ENCODE measurements at regions not wholly inside any gene's neighbourhood (a gene's known extent, or its start where the extent isn't known, plus 50 kb on each side); places are given as distances from the start of the nearest gene placed in this dataset.

- no peak overlapping the region for H3K4me3 ChIP-seq
- FAIRE-seq (no peak), DNase-seq (ENCODE audit: low read depth, low spot score) (no peak), ATAC-seq (no peak)
- in situ Hi-C loops (cut with MboI) (no loop called here), intact Hi-C loops (cut with micrococcal nuclease; ENCODE audit: unreplicated experiment) (no loop called here)
- TF ChIP-seq USF1 (IDR thresholded peaks at IDR 0.05; ENCODE audit: borderline replicate concordance, extremely low read length, insufficient read depth, low read depth, low read length), result no peak
- TF ChIP-seq ZNF24 (IDR thresholded peaks at IDR 0.05), result no peak
- no peak for TF ChIP-seq TARDBP (IDR thresholded peaks at IDR 0.05; ENCODE audit: borderline replicate concordance)
- no peak for TF ChIP-seq SMAD5 (IDR thresholded peaks at IDR 0.05; ENCODE audit: low read depth)
- TF ChIP-seq SKIL (IDR thresholded peaks at IDR 0.05; ENCODE audit: low read depth, poor library complexity, severe bottlenecking), result no peak
- TF ChIP-seq RAD21 (IDR thresholded peaks at IDR 0.05; ENCODE audit: insufficient read depth, low read depth, low read length), result no peak
- TF ChIP-seq KDM1A (IDR thresholded peaks at IDR 0.05; ENCODE audit: borderline replicate concordance), result no peak
- TF ChIP-seq SPI1 (IDR thresholded peaks at IDR 0.05; ENCODE audit: borderline replicate concordance, insufficient read depth, low read depth, low read length), result no peak
- no peak for TF ChIP-seq BRCA1 (IDR thresholded peaks at IDR 0.05; ENCODE audit: low read depth, low read length)
- TF ChIP-seq REST (IDR thresholded peaks at IDR 0.05; ENCODE audit: low read depth, low read length), result no peak
- TF ChIP-seq TCF3 (IDR thresholded peaks at IDR 0.05; ENCODE audit: borderline replicate concordance, insufficient read depth, low read depth, low read length), result no peak
- TF ChIP-seq ATF2 (IDR thresholded peaks at IDR 0.05; ENCODE audit: low read length), result no peak
- TF ChIP-seq NR2C1 (IDR thresholded peaks at IDR 0.05), result no peak
- no peak for TF ChIP-seq EP300 (IDR thresholded peaks at IDR 0.05; ENCODE audit: borderline replicate concordance in 1 of 2, control insufficient read depth in 1 of 2, low read depth in 2 of 2, low read length in 2 of 2)
- ChIA-PET SMC1A (ENCODE audit: uncharacterized antibody, unreplicated experiment) (interaction anchor here (0.8 to 1.6 kb wide), 4 partner anchors 10 to 21 kb away, joined by 4 to 5 read pairs (median 4); no protein-coding TSS in a partner anchor), CTCF (interaction anchor here (1.4 kb wide), 1 partner anchor 11 kb away, joined by 4 read pairs; no protein-coding TSS in a partner anchor), RAD21 (ENCODE audit: unreplicated experiment) (interaction anchor here (1.0 kb wide), 1 partner anchor 354 kb away, joined by 3 read pairs; no protein-coding TSS in a partner anchor), POLR2A (interaction anchor here (0.5 kb wide), 1 partner anchor 169 kb away, joined by 5 read pairs; no protein-coding TSS in a partner anchor)
- H3K79me2 ChIP-seq (ENCODE audit: control insufficient read depth, insufficient read depth, low read length), result no peaks in the 10 kb centered on the region
- no peak overlapping the region for H2AFZ ChIP-seq (ENCODE audit: control insufficient read depth, low read depth, low read length)
- no peaks in the 10 kb centered on the region for H3K36me3 ChIP-seq (ENCODE audit: control insufficient read depth in 2 of 2, insufficient read depth in 2 of 2, low read length in 1 of 2)
- H3K27ac ChIP-seq (ENCODE audit: control insufficient read depth, insufficient read depth), result no peak overlapping the region
- no peak overlapping the region for H3K4me2 ChIP-seq (ENCODE audit: control insufficient read depth, insufficient read depth)
- no peaks in the 10 kb centered on the region for H3K27me3 ChIP-seq (replicated peaks in 1 of 2; ENCODE audit: control insufficient read depth in 2 of 2, insufficient read depth in 2 of 2, low read length in 1 of 2)
- H4K20me1 ChIP-seq (ENCODE audit: control insufficient read depth, insufficient read depth), result no peaks in the 10 kb centered on the region
- H3K9ac ChIP-seq (ENCODE audit: control insufficient read depth, insufficient read depth, low read length), result no peak overlapping the region
- 58% methylated on average over 11 of the region's 11 CpGs for WGBS (ENCODE audit: insufficient coverage, insufficient replicate concordance, low lambda C conversion rate, missing lambda C conversion rate)
- no peaks in the 10 kb centered on the region for H3K4me1 ChIP-seq (ENCODE audit: control insufficient read depth, insufficient read depth, low read length)
- BruUV-seq (replicated peaks), result no TSS peak
- H3K9me3 ChIP-seq (replicated peaks; ENCODE audit: control insufficient read depth, insufficient read depth, low read length), result no peaks in the 10 kb centered on the region
These were observed 53.6 kb upstream of the ZNF644 start for GRCh38 chr1:91075233-91076135.
